OCI-LY7 (cell line): ENCODE measurements at regions not wholly inside any gene's neighbourhood (a gene's known extent, or its start where the extent isn't known, plus 50 kb on each side); places are given as distances from the start of the nearest gene placed in this dataset.

Source experiments
- BruUV-seq: library from RNA; stranded (reverse); fragments of 400-500 nt; replicated peaks from 2 replicates; lab custom pipeline; 2021; lab: Mats Ljungman, UMichigan
- CTCF ChIA-PET: fragments of 300-600 bp; sonication (Branson Sonifier 250); formaldehyde crosslinking; loops from one replicate; lab custom pipeline; 2022; ENCODE audit warnings: antibody characterized with exemption; ENCODE audit not compliant: unreplicated experiment; lab: Charles Lee
- POLR2A ChIA-PET: fragments of 300-600 bp; sonication (Branson Sonifier 250); formaldehyde crosslinking; loops from one replicate; lab custom pipeline; 2022; ENCODE audit warnings: antibody characterized with exemption; lab: Charles Lee
- DNase-seq: peaks from one replicate; pipeline ENCODE4 v3.0.0-alpha.2; 2015; ENCODE audit warnings: low spot score
- H2AFZ ChIP-seq: fragments of 200-600 bp; sonication (generic), shearing (Covaris generic); 2 replicates; pipeline ENCODE4 v1.6.1; 2014; ENCODE audit warnings: mild to moderate bottlenecking, antibody characterized with exemption, low read length, moderate library complexity
- H3K27ac ChIP-seq: fragments of 200-600 bp; sonication (generic); 2 replicates; pipeline ENCODE4 v1.5.1; 2014; ENCODE audit warnings: mixed run types, low read depth, mild to moderate bottlenecking, moderate library complexity, low read length, inconsistent platforms; ENCODE audit not compliant: poor library complexity, severe bottlenecking
- H3K36me3 ChIP-seq: fragments of 200-600 bp; sonication (generic); 2 replicates; pipeline ENCODE4 v1.6.1; 2014; ENCODE audit warnings: mild to moderate bottlenecking, antibody characterized with exemption, low read length, moderate library complexity, mixed read lengths; ENCODE audit not compliant: insufficient read depth
- H3K4me1 ChIP-seq: fragments of 200-600 bp; sonication (generic); 2 replicates; pipeline ENCODE4 v1.5.1; 2014; ENCODE audit warnings: mild to moderate bottlenecking, low read length; ENCODE audit not compliant: insufficient read depth, poor library complexity, severe bottlenecking
- H3K4me2 ChIP-seq: fragments of 200-600 bp; sonication (generic); 2 replicates; pipeline ENCODE4 v1.6.1; 2014; ENCODE audit warnings: mild to moderate bottlenecking, low read length
- H3K4me3 ChIP-seq: fragments of 200-600 bp; sonication (generic); 2 replicates; pipeline ENCODE4 v1.5.1; 2014; ENCODE audit warnings: mild to moderate bottlenecking, low read depth, low read length; ENCODE audit not compliant: poor library complexity, severe bottlenecking
- H3K79me2 ChIP-seq: fragments of 200-600 bp; sonication (generic); 2 replicates; pipeline ENCODE4 v1.6.1; 2016; ENCODE audit warnings: low read depth, mild to moderate bottlenecking, low read length, moderate library complexity, mixed read lengths; ENCODE audit not compliant: insufficient read depth
- H3K9me2 ChIP-seq: fragments of 200-600 bp; sonication (generic); 2 replicates; pipeline ENCODE4 v1.6.1; 2016; ENCODE audit warnings: mild to moderate bottlenecking, low read length, mixed read lengths; ENCODE audit not compliant: insufficient read depth
- H3K9me3 ChIP-seq: fragments of 200-600 bp; sonication (generic); 2 replicates; pipeline ENCODE4 v1.6.1; 2014; ENCODE audit warnings: mild to moderate bottlenecking, mixed run types, low read length, mixed read lengths
- H4K20me1 ChIP-seq: fragments of 200-600 bp; sonication (generic); 2 replicates; pipeline ENCODE4 v1.6.1; 2014; ENCODE audit warnings: mild to moderate bottlenecking, antibody characterized with exemption, low read length, moderate library complexity, mixed read lengths; ENCODE audit not compliant: insufficient read depth
- CTCF ChIP-seq: fragments of 200-600 bp; sonication (generic); conservative IDR thresholded peaks from 2 replicates; pipeline ENCODE4 v1.5.1; 2014; ENCODE audit warnings: mild to moderate bottlenecking, antibody characterized with exemption, low read length, moderate library complexity, mixed read lengths
- EZH2phosphoT487 ChIP-seq: fragments of 200-600 bp; sonication (generic); IDR thresholded peaks from 2 replicates; pipeline ENCODE4 v1.6.1; 2018; ENCODE audit warnings: low read depth, borderline replicate concordance, mild to moderate bottlenecking, mixed run types, antibody characterized with exemption, low read length, moderate library complexity, mixed read lengths
- intact Hi-C: fragments of 100-400 bp; cut with micrococcal nuclease; formaldehyde crosslinking; loops from one replicate; pipeline ENCODE4 v1.10.0; 2022; ENCODE audit not compliant: unreplicated experiment

- Histone ChIP-seq H3K9me3 (no peaks in the 10 kb centered on the region), H4K20me1 (no peaks in the 10 kb centered on the region), H3K4me1 (no peaks in the 10 kb centered on the region), H3K27ac (no peak overlapping the region), H2AFZ (no peak overlapping the region), H3K9me2 (no peaks in the 10 kb centered on the region), H3K79me2 (no peaks in the 10 kb centered on the region), H3K4me2 (no peak overlapping the region), H3K4me3 (no peak overlapping the region), H3K36me3 (no peaks in the 10 kb centered on the region)
- ChIA-PET CTCF (no interaction called here), POLR2A (interaction anchor here (1.1 kb wide), 2 partner anchors 12 to 25 kb away, joined by 3 to 5 read pairs; no protein-coding TSS in a partner anchor)
- no peak for DNase-seq
- BruUV-seq: no TSS peak
- intact Hi-C loops: no loop called here
- TF ChIP-seq EZH2phosphoT487: no peak
- TF ChIP-seq CTCF: no peak
These were observed 181.1 kb upstream of the NABP1 start for GRCh38 chr2:191496838-191497237.

- no peak overlapping the region for H3K4me2 ChIP-seq
- H3K4me1 ChIP-seq: no peaks in the 10 kb centered on the region
- no peak overlapping the region for H2AFZ ChIP-seq
- no peaks in the 10 kb centered on the region for H4K20me1 ChIP-seq
- no TSS peak for BruUV-seq
- no peak overlapping the region for H3K27ac ChIP-seq
- H3K79me2 ChIP-seq: no peaks in the 10 kb centered on the region
- DNase-seq: no peak
- TF ChIP-seq EZH2phosphoT487 (no peak), CTCF (no peak)
- H3K4me3 ChIP-seq: no peak overlapping the region
- H3K9me3 ChIP-seq: no peaks in the 10 kb centered on the region
- H3K36me3 ChIP-seq: no peaks in the 10 kb centered on the region
- intact Hi-C loops: no loop called here
- no peaks in the 10 kb centered on the region for H3K9me2 ChIP-seq
- ChIA-PET CTCF (no interaction called here), POLR2A (interaction anchor here (1.1 kb wide), 2 partner anchors 13 to 26 kb away, joined by 3 to 5 read pairs; no protein-coding TSS in a partner anchor)
These were observed 180.1 kb upstream of the NABP1 start for GRCh38 chr2:191497822-191498221.

- CTCF ChIA-PET: no interaction called here
- TF ChIP-seq CTCF (no peak), EZH2phosphoT487 (no peak)
These were observed 178.9 kb upstream of the NABP1 start for GRCh38 chr2:191499050-191499449.

More at GRCh38 chr2:191499050-191499449, 178.9 kb upstream of the NABP1 start:
- H3K9me3 ChIP-seq: no peaks in the 10 kb centered on the region
- POLR2A ChIA-PET: no interaction called here
- no peak overlapping the region for H3K27ac ChIP-seq
- intact Hi-C loops: no loop called here
- no peaks in the 10 kb centered on the region for H3K4me1 ChIP-seq
- no peak for DNase-seq
- H3K79me2 ChIP-seq: no peaks in the 10 kb centered on the region
- H3K36me3 ChIP-seq: no peaks in the 10 kb centered on the region
- BruUV-seq: no TSS peak
- H3K4me3 ChIP-seq: no peak overlapping the region
- H4K20me1 ChIP-seq: no peaks in the 10 kb centered on the region
- H3K9me2 ChIP-seq: no peaks in the 10 kb centered on the region
- H2AFZ ChIP-seq: no peak overlapping the region
- no peak overlapping the region for H3K4me2 ChIP-seq
